Heart left ventricle (tissue), 16 donors: ENCODE measurements at regions not wholly inside any gene's neighbourhood (a gene's known extent, or its start where the extent isn't known, plus 50 kb on each side); places are given as distances from the start of the nearest gene placed in this dataset.

Experiments
- ATAC-seq, 4 donors: fragments of 200-7000 bp; cut with Tn5 transposase; one replicate each; pipeline ENCODE4 v1.9.1; 2020 to 2022; ENCODE audit warnings: moderate library complexity in 4 of 4, mild to moderate bottlenecking in 3 of 4, moderate number of reproducible peaks in 1 of 4
- DNase-seq, 5 donors: peaks; one replicate each; pipeline ENCODE4 v3.0.0-alpha.2; 2020
- H3K27ac ChIP-seq, 12 donors: fragments of 200-600 bp; sonication (generic) in 4 of 12; one replicate each; pipeline versions ENCODE4 v1.5.0 to v1.8.0; 2016 to 2022; ENCODE audit warnings: mild to moderate bottlenecking in 2 of 12
- H3K27me3 ChIP-seq, 9 donors: fragments of 200-600 bp; sonication (generic) in 2 of 9; one replicate each; pipeline versions ENCODE4 v1.5.1 to v1.8.0; 2016 to 2022; ENCODE audit warnings: mild to moderate bottlenecking in 3 of 9
- H3K36me3 ChIP-seq, 9 donors: fragments of 200-600 bp; sonication (generic) in 2 of 9; one replicate each; pipeline versions ENCODE4 v1.5.0 to v1.8.0; 2018 to 2022; ENCODE audit warnings: mild to moderate bottlenecking in 2 of 9
- H3K4me1 ChIP-seq, 12 donors: fragments of 200-600 bp; sonication (generic) in 4 of 12; one replicate each; pipeline versions ENCODE4 v1.5.0 to v1.8.0; 2016 to 2022; ENCODE audit warnings: mild to moderate bottlenecking in 3 of 12
- H3K4me3 ChIP-seq, 12 donors: fragments of 200-600 bp; sonication (generic) in 4 of 12; one replicate each; pipeline versions ENCODE4 v1.5.0 to v1.8.0; 2017 to 2022; ENCODE audit warnings: mild to moderate bottlenecking in 9 of 12, moderate library complexity in 4 of 12
- H3K9me3 ChIP-seq, 12 donors: fragments of 200-600 bp; sonication (generic) in 4 of 12; one replicate each; pipeline versions ENCODE4 v1.5.0 to v1.8.0; 2016 to 2022; ENCODE audit warnings: mild to moderate bottlenecking in 1 of 12
- POLR2A ChIP-seq, 2 donors: fragments of 450-650 bp; IDR thresholded peaks; one replicate each; pipeline ENCODE4 v1.6.1; 2017; ENCODE audit warnings: antibody characterized with exemption in 2 of 2, mild to moderate bottlenecking in 2 of 2, moderate library complexity in 2 of 2
- WGBS, 4 donors: extraction: QIAGEN DNeasy Blood & Tissue Kit in 2 of 4; methylation state at CpG; one replicate each; pipeline versions ENCODE4 v1.1.5 to v1.1.7; 2013 to 2018; 5-methylcytosine and 5-hydroxymethylcytosine counted together
- intact Hi-C, 10 donors: fragments of 100-400 bp; cut with DNase I; formaldehyde crosslinking; loops; one replicate each; pipeline versions ENCODE4 v1.11.1 to v1.14.2; 2022
- TF ChIP-seq, protein P1 (sequence below), 12 donors: fragments of 200-600 bp; sonication (generic) in 4 of 12; IDR thresholded peaks; one replicate each; pipeline versions ENCODE4 v1.5.0 to v1.8.0; 2018 to 2022; ENCODE audit warnings: antibody characterized with exemption in 12 of 12, mild to moderate bottlenecking in 5 of 12
- donor health status: ischemic (EF 13 %, LVEDD 7.1; RV severe dilation, severe dysfunction).
- donor health status: healthy with polysubstance abuse.
- donor health status: DM: no; HTN: yes; CAD: no.
- donor health status: DM: no; HTN: no; CAD: no.
- donor health status: ischemic (EF 25% LVEDD 6.9; RV normal size, moderate dysfunction).
- donor health status: ischemic (EF 25% LVEDD 5.7; RV mildly dilated, moderate dysfunction).
- donor health status: healthy.
- donor health status: DM: yes; HTN: yes; CAD: no.
- donor health status: ischemic (EF 35%, LVEDD 5.7; RV mildly dilated, moderate dysfunction).
- donor health status: nonischemic (EF 11% LVEDD 7.7; RV severe dilation, severe dysfunction).
- donor health status: DM: yes; HTN: yes; CAD: no.
- donor health status: PGD.
- donor health status: ischemic (EF 29% LVEDD 5.4; RV normal size, mild dysfunction).
- donor health status: nonischemic (EF 23%, LVEDD 6.1; RV moderate dilation, normal function).

- Histone ChIP-seq H3K4me3 (no peak overlapping the region), H3K27ac (no peak overlapping the region), H3K9me3 (no peaks in the 10 kb centered on the region), H3K4me1 (no peaks in the 10 kb centered on the region), H3K27me3 (no peaks in the 10 kb centered on the region), H3K36me3 (no peaks in the 10 kb centered on the region)
- no peak for DNase-seq
- no peak for TF ChIP-seq POLR2A (IDR thresholded peaks at IDR 0.05)
- TF ChIP-seq, protein P1, sequence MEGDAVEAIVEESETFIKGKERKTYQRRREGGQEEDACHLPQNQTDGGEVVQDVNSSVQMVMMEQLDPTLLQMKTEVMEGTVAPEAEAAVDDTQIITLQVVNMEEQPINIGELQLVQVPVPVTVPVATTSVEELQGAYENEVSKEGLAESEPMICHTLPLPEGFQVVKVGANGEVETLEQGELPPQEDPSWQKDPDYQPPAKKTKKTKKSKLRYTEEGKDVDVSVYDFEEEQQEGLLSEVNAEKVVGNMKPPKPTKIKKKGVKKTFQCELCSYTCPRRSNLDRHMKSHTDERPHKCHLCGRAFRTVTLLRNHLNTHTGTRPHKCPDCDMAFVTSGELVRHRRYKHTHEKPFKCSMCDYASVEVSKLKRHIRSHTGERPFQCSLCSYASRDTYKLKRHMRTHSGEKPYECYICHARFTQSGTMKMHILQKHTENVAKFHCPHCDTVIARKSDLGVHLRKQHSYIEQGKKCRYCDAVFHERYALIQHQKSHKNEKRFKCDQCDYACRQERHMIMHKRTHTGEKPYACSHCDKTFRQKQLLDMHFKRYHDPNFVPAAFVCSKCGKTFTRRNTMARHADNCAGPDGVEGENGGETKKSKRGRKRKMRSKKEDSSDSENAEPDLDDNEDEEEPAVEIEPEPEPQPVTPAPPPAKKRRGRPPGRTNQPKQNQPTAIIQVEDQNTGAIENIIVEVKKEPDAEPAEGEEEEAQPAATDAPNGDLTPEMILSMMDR (IDR thresholded peaks at IDR 0.05): no peak
- intact Hi-C loops: no loop called here
- 76 to 84% (median 82%) methylated on average over 2 of the region's 2 CpGs for WGBS, 4 donors
- no peak for ATAC-seq
Observed at GRCh38 chr4:20506827-20507226, 193.4 kb upstream of the PACRGL start.

- Histone ChIP-seq H3K9me3 (no peaks in the 10 kb centered on the region), H3K27me3 (no peaks in the 10 kb centered on the region), H3K27ac (no peak overlapping the region), H3K4me3 (no peak overlapping the region), H3K4me1 (peaks cover 0 to 5% (median 0%) of the 10 kb centered on the region in 12 donors), H3K36me3 (no peaks in the 10 kb centered on the region)
- TF ChIP-seq, protein P1 (IDR thresholded peaks at IDR 0.05): no peak
- no peak for TF ChIP-seq POLR2A (IDR thresholded peaks at IDR 0.05)
- 43 to 62% (median 55%) methylated on average over 2 of the region's 2 CpGs for WGBS, 4 donors
- intact Hi-C loops: no loop called here
- DNase-seq: no peak
- no peak for ATAC-seq
Observed at GRCh38 chr4:20509315-20509714, 190.9 kb upstream of the PACRGL start.

DNA sequence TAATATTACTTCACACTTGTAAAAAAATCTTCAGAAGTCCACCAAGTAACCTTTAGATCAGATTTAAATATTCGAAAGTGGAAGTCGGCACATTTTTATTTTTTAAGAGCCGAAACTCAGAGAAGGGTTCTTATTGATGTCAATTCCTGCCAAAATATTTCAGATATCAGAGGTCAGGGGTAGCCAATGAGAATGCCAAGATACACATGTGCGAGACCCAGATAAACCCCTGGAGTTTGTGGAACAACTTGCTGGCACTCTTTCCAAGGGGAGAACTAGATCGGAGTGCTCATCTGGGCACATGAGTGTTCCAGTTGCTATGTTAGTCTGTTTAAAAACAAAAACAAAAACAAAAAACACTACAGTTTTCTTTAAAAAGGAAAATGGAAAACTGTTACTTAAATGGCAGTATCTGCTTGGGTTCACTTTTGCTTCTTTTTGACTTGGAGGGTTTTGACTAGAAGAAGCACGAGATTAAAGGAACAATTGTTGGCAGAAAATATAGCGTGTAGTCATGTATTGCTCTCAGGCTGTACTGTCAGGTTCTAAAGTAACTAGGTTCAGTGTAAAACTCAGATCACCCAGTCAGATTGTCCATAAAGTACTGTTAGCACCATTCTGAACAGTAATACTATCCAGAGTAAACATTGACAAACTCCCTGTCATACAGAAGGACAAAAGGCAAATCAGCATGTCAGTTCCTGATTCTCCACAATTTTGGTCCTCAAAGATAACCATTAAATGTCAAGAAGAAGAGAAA, 188.0 kb upstream of the PACRGL start:
- no peaks in the 10 kb centered on the region for H3K9me3 ChIP-seq
- H3K4me3 ChIP-seq: no peak overlapping the region
- no peaks in the 10 kb centered on the region for H3K27me3 ChIP-seq
- H3K27ac ChIP-seq: peak overlapping the region in 1 of 12 donors; percentile 3
- peaks cover 0 to 5% (median 0%) of the 10 kb centered on the region in 12 donors for H3K4me1 ChIP-seq
- TF ChIP-seq, protein P1 (IDR thresholded peaks at IDR 0.05): no peak
- no peak for TF ChIP-seq POLR2A (IDR thresholded peaks at IDR 0.05)
- WGBS, 4 donors: 58 to 69% (median 62%) methylated on average over 7 of the region's 7 CpGs
- peak in 2 of 4 donors; percentile 39 to 65 for ATAC-seq
- DNase-seq: no peak
- intact Hi-C loops: no loop called here
- no peaks in the 10 kb centered on the region for H3K36me3 ChIP-seq

DNA sequence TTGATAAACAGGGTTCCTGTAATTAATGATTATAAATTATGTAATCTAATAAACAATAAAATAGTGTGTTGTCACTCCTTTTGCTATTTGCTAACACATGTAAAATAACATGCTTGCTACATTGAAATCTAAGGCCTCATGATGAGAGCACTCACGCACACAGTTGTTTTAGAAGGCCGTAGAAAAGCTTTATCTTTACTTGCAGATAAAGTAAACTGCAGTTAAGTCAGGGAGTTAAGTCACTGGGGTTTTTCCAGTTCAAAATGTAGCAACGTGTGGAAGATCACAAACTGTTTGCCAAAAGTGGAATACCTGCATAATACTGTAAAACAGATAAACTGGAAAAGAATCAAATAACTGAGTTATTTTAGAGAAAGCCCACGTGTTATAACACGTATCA, 187.3 kb upstream of the PACRGL start:
- ATAC-seq (no peak), DNase-seq (no peak)
- H3K36me3 ChIP-seq: no peaks in the 10 kb centered on the region
- WGBS, 4 donors: 58 to 65% (median 61%) methylated on average over 5 of the region's 5 CpGs
- no peak overlapping the region for H3K27ac ChIP-seq
- TF ChIP-seq POLR2A (IDR thresholded peaks at IDR 0.05): no peak
- TF ChIP-seq, protein P1 (IDR thresholded peaks at IDR 0.05): no peak
- no peak overlapping the region for H3K4me3 ChIP-seq
- no peaks in the 10 kb centered on the region for H3K9me3 ChIP-seq
- peaks cover 0 to 5% (median 0%) of the 10 kb centered on the region in 12 donors for H3K4me1 ChIP-seq
- intact Hi-C loops: no loop called here
- H3K27me3 ChIP-seq: no peaks in the 10 kb centered on the region
